ENCODE measurements at regions not wholly inside any gene's neighbourhood (a gene's known extent, or its start where the extent isn't known, plus 50 kb on each side); places are given as distances from the start of the nearest gene placed in this dataset.

- no peaks in the 10 kb centered on the region for H3K9me2 ChIP-seq (replicated peaks; ENCODE audit: low read depth, low read length)
- no peak overlapping the region for H3K9ac ChIP-seq (ENCODE audit: low read depth, low read length, poor library complexity, severe bottlenecking)
- no peaks in the 10 kb centered on the region for H3K27me3 ChIP-seq (ENCODE audit: insufficient read depth, low read length, poor library complexity, severe bottlenecking)
- no peaks in the 10 kb centered on the region for H3K4me1 ChIP-seq (ENCODE audit: insufficient read depth, low read length, poor library complexity, severe bottlenecking)
- H3K4me2 ChIP-seq (ENCODE audit: low read depth, low read length, poor library complexity, severe bottlenecking): no peak overlapping the region
- TF ChIP-seq CTCF (conservative IDR thresholded peaks at IDR 0.05; ENCODE audit: low read length) (no peak), EZH2phosphoT487 (IDR thresholded peaks at IDR 0.05; ENCODE audit: borderline replicate concordance) (no peak)
- H3K9me3 ChIP-seq (ENCODE audit: insufficient read depth, low read depth, low read length): no peaks in the 10 kb centered on the region; the same call in 1 of the 2 replicates
- no peaks in the 10 kb centered on the region for H3F3A ChIP-seq (ENCODE audit: low read depth)
- H4K20me1 ChIP-seq (ENCODE audit: insufficient read depth, low read length, poor library complexity, severe bottlenecking): no peaks in the 10 kb centered on the region
- no peaks in the 10 kb centered on the region for H3K79me2 ChIP-seq (ENCODE audit: insufficient read depth, low read length)
- no peaks in the 10 kb centered on the region for H3K36me3 ChIP-seq (ENCODE audit: insufficient read depth, low read length)
- no peak overlapping the region for H3K4me3 ChIP-seq (ENCODE audit: low read length, poor library complexity, severe bottlenecking)
- H2AFZ ChIP-seq (ENCODE audit: low read length): no peak overlapping the region
These were observed 79.0 kb upstream of the TMEM252 start for GRCh38 chr9:68619636-68620035.

GRCh38 chr9:68625559-68625958, 79.5 kb upstream of the PIP5K1B start:
- Histone ChIP-seq H3K4me3 (ENCODE audit: low read length, poor library complexity, severe bottlenecking) (no peak overlapping the region), H3K9me3 (ENCODE audit: insufficient read depth, low read depth, low read length) (no peaks in the 10 kb centered on the region), H3K9ac (ENCODE audit: low read depth, low read length, poor library complexity, severe bottlenecking) (no peak overlapping the region), H3K4me2 (ENCODE audit: low read depth, low read length, poor library complexity, severe bottlenecking) (no peak overlapping the region), H3K27me3 (ENCODE audit: insufficient read depth, low read length, poor library complexity, severe bottlenecking) (no peaks in the 10 kb centered on the region), H3K79me2 (ENCODE audit: insufficient read depth, low read length) (no peaks in the 10 kb centered on the region), H3F3A (ENCODE audit: low read depth) (no peaks in the 10 kb centered on the region), H2AFZ (ENCODE audit: low read length) (no peak overlapping the region), H3K9me2 (replicated peaks; ENCODE audit: low read depth, low read length) (no peaks in the 10 kb centered on the region), H3K4me1 (ENCODE audit: insufficient read depth, low read length, poor library complexity, severe bottlenecking) (no peaks in the 10 kb centered on the region), H4K20me1 (ENCODE audit: insufficient read depth, low read length, poor library complexity, severe bottlenecking) (no peaks in the 10 kb centered on the region), H3K36me3 (ENCODE audit: insufficient read depth, low read length) (no peaks in the 10 kb centered on the region)
- TF ChIP-seq EZH2phosphoT487 (IDR thresholded peaks at IDR 0.05; ENCODE audit: borderline replicate concordance): no peak
- no peak for TF ChIP-seq CTCF (conservative IDR thresholded peaks at IDR 0.05; ENCODE audit: low read length)

- Histone ChIP-seq H3K36me3 (ENCODE audit: insufficient read depth, low read length) (no peaks in the 10 kb centered on the region), H3K9me2 (replicated peaks; ENCODE audit: low read depth, low read length) (no peaks in the 10 kb centered on the region), H3K4me2 (ENCODE audit: low read depth, low read length, poor library complexity, severe bottlenecking) (no peak overlapping the region), H3K9me3 (ENCODE audit: insufficient read depth, low read depth, low read length) (no peaks in the 10 kb centered on the region), H3K79me2 (ENCODE audit: insufficient read depth, low read length) (no peaks in the 10 kb centered on the region), H2AFZ (ENCODE audit: low read length) (no peak overlapping the region), H3K9ac (ENCODE audit: low read depth, low read length, poor library complexity, severe bottlenecking) (no peak overlapping the region), H3K4me1 (ENCODE audit: insufficient read depth, low read length, poor library complexity, severe bottlenecking) (no peaks in the 10 kb centered on the region), H4K20me1 (ENCODE audit: insufficient read depth, low read length, poor library complexity, severe bottlenecking) (no peaks in the 10 kb centered on the region), H3K4me3 (ENCODE audit: low read length, poor library complexity, severe bottlenecking) (no peak overlapping the region), H3K27me3 (ENCODE audit: insufficient read depth, low read length, poor library complexity, severe bottlenecking) (no peaks in the 10 kb centered on the region), H3F3A (ENCODE audit: low read depth) (no peaks in the 10 kb centered on the region)
- TF ChIP-seq EZH2phosphoT487 (IDR thresholded peaks at IDR 0.05; ENCODE audit: borderline replicate concordance): no peak
These were observed 78.5 kb upstream of the PIP5K1B start for GRCh38 chr9:68626526-68626925.

GRCh38 chr9:68627104-68627503, 77.9 kb upstream of the PIP5K1B start:
- H3K27me3 ChIP-seq (ENCODE audit: insufficient read depth, low read length, poor library complexity, severe bottlenecking): no peaks in the 10 kb centered on the region
- no peaks in the 10 kb centered on the region for H3F3A ChIP-seq (ENCODE audit: low read depth)
- TF ChIP-seq EZH2phosphoT487 (IDR thresholded peaks at IDR 0.05; ENCODE audit: borderline replicate concordance): no peak
- no peaks in the 10 kb centered on the region for H3K4me1 ChIP-seq (ENCODE audit: insufficient read depth, low read length, poor library complexity, severe bottlenecking)
- no peak overlapping the region for H3K9ac ChIP-seq (ENCODE audit: low read depth, low read length, poor library complexity, severe bottlenecking)
- H3K36me3 ChIP-seq (ENCODE audit: insufficient read depth, low read length): no peaks in the 10 kb centered on the region
- no peak overlapping the region for H2AFZ ChIP-seq (ENCODE audit: low read length)
- no peaks in the 10 kb centered on the region for H4K20me1 ChIP-seq (ENCODE audit: insufficient read depth, low read length, poor library complexity, severe bottlenecking)
- H3K79me2 ChIP-seq (ENCODE audit: insufficient read depth, low read length): no peaks in the 10 kb centered on the region
- no peaks in the 10 kb centered on the region for H3K9me2 ChIP-seq (replicated peaks; ENCODE audit: low read depth, low read length)
- H3K4me2 ChIP-seq (ENCODE audit: low read depth, low read length, poor library complexity, severe bottlenecking): no peak overlapping the region
- no peaks in the 10 kb centered on the region for H3K9me3 ChIP-seq (ENCODE audit: insufficient read depth, low read depth, low read length)
- H3K4me3 ChIP-seq (ENCODE audit: low read length, poor library complexity, severe bottlenecking): no peak overlapping the region
